IPS-18c (cell line): ENCODE measurements at regions not wholly inside any gene's neighbourhood (a gene's known extent, or its start where the extent isn't known, plus 50 kb on each side); places are given as distances from the start of the nearest gene placed in this dataset.

Experiments used
- H3K4me3 ChIP-seq: 2 replicates; pipeline ENCODE4 v1.7.0; 2013; ENCODE audit warnings: low read depth, mild to moderate bottlenecking, low read length, moderate library complexity; ENCODE audit not compliant: insufficient read depth
- H3K9me3 ChIP-seq: one replicate; pipeline ENCODE4 v1.6.1; 2013; ENCODE audit warnings: mild to moderate bottlenecking, low read length, moderate library complexity; ENCODE audit not compliant: control insufficient read depth, insufficient read depth

DNA sequence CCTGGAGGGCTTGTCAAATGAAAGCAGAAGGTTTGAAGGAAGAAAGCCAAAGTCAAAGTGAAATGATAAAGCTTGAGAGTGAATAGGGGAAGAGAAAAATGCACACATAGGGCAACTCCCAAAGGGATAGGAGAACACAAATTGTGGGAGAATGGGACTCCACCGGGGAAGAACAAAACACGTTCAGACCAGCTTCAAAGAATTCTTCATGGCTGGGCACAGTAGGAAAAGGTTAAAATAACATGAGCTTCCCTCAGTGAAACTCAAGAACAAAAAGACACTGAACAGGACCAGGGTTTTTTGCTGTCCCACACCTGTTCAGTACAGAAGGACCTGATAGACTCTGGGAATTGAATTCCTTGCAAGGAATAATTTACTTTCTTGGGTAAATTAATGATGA lies 123.1 kb upstream of the NCKAP5 start:
- Histone ChIP-seq H3K9me3 (no peaks in the 10 kb centered on the region), H3K4me3 (no peak overlapping the region)

DNA sequence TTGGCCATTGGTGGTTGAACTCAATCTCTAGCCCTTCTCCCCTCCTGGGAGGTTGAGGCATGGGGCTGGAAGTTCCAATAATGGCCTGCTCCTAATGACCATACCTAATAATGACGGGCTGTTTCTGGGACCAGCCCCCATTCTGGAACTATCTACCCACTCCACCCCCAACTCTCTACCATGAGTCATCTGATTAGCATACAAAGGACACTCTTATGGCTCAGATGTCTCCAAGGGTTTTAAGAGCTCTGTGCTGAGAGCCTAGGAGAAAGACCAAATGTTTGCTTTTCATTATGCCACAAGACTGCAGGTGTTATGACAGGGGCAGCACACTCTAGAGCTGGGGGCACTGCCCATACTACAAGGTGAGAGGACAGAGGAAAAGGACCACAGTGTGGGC lies 137.0 kb upstream of the NCKAP5 start:
- Histone ChIP-seq H3K9me3 (peaks cover 2% of the 10 kb centered on the region), H3K4me3 (no peak overlapping the region)

DNA sequence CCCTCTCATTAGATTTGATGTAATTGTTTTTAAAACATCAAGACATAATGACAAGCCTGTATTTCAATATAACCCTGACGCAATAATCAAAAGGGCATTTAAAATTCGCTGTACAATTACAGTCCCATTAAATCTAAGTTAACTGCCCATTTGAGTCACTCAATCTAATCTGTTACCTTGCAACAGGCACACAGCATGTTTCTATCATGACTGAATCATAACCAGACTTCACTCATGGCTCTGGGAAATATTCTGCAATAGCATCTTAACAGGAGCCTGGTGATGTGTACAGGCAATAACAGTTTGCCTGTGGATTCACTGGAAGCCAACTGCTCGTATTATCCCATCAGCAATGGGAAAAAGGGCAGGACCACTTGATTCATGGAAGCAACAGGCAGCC lies 142.3 kb upstream of the NCKAP5 start:
- H3K4me3 ChIP-seq = no peak overlapping the region
- no peaks in the 10 kb centered on the region for H3K9me3 ChIP-seq

DNA sequence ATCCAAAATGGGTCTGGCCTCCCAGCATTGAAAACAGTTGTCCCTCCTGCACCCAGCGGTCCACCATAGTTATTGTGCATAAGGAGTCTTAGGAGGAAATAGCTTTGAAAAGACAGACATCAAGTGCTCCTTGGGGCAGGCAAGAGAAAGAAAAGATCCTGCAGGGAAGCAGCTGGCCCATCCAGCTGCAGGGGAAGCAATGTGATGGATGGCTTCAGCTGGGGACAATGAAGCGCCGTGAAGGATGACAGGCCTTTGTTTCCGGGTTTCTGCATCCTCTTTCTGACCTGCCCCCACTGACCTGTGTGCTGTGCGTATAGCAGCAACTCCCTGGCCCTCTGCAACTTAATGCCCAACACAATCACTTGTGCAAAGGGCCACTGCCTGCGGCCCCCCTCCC lies 142.9 kb upstream of the NCKAP5 start:
- no peak overlapping the region for H3K4me3 ChIP-seq
- no peaks in the 10 kb centered on the region for H3K9me3 ChIP-seq

DNA sequence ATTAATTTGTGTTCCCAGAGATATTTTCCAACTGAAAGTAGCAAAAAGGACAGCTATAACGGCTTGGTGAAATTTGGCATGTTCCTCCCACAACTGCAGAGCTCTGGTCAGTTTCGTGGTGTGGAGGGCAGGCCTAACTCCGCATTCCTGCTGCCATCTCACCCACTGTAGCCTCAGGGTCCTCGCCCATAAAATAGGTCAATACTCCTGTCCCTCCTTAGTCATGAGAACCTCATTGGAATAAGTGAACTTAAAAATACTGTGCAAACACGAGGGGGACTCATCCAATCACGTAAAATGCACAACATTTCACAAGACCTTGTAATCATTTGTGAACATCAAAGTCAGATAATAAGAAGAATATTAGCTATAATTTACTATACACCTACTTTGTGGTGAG lies 143.5 kb upstream of the NCKAP5 start:
- Histone ChIP-seq H3K4me3 (no peak overlapping the region), H3K9me3 (no peaks in the 10 kb centered on the region)

DNA sequence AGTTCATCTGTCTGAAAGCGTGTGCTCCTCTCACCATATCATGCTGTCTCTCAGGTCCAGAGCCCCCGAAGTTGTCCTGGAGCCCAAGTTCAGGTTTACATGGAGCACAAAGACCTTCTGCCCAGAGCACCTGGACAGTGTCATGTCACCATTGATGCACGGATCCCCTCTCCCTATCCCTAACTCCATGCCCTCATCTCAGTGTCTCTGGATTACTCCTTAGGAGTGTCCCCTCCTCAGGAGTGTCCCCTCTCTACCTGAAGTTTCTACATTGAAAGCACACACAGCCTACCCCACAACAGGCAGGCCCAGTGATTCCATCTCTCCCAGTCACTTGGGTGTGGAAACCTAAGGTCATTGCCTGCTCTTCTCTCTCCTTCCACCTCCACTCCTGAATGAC lies 144.1 kb upstream of the NCKAP5 start:
- no peaks in the 10 kb centered on the region for H3K9me3 ChIP-seq

DNA sequence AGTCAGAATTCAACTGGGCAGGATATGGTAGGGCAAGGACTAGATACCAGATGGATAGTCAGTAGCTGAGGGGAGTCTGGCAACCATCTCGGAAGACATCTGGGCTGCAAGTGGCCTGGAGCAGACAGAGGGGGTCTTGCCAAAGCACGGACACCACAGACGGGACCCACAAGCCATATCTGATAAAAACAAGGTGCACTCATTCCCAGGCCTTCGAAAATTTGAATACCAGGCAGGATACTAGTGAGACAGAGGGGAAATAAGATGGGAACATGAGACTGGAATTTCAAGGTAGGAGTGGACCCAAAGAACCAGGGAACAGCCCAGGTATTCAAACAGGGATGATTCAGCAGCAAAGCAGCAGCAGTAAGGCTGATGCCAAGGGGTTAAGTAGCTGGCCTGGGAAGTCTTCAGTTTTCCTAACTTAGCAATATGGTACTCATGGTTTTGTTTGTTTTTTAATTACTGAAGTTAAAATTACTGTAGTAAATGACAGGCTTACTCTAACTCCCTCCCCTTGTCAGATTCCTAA lies 144.9 kb upstream of the NCKAP5 start:
- no peaks in the 10 kb centered on the region for H3K9me3 ChIP-seq
- no peak overlapping the region for H3K4me3 ChIP-seq

More for the DNA sequence above, 144.1 kb upstream of the NCKAP5 start:
- H3K4me3 ChIP-seq = no peak overlapping the region

DNA sequence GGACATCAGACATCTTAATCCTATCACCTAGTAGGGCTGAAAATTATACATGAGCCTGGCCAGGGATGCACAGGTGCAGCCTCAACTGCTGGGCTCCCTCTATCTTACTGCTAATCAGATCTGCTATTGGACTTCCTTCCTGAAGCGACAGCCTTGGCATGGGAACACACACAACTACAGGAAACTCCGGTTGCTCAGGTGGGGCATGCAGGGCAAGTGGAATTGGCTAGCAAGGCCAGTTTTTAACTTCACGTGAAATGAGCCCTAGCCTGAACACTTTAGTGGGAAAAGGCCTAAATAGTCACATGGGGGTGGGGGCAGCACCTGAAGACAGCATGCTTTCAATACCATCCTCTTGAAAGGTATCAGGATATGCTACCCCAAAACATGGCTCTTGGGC lies 147.9 kb upstream of the NCKAP5 start:
- Histone ChIP-seq H3K9me3 (peaks cover 3% of the 10 kb centered on the region), H3K4me3 (no peak overlapping the region; the same call in 1 of the 2 replicates)

DNA sequence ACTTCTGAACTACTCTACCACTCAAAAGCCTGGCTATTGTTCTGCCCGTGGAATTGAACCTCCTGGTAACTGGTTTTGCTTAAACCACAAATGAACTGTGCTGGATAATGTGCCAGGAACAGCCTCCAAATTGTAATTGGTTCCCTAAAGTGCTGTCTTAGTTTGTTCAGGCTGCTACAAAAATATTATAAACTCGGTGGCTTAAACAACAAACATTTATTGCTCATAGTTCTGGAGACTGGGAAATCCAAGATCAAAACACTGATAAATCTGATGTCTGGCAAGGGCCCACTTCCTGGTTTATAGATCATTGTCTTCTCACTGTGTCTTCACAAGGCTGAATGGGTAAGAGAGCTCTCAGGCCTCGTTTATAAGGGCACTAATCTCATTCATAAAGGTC lies 149.2 kb upstream of the NCKAP5 start:
- H3K9me3 ChIP-seq = peaks cover 3% of the 10 kb centered on the region
- H3K4me3 ChIP-seq = no peak overlapping the region

DNA sequence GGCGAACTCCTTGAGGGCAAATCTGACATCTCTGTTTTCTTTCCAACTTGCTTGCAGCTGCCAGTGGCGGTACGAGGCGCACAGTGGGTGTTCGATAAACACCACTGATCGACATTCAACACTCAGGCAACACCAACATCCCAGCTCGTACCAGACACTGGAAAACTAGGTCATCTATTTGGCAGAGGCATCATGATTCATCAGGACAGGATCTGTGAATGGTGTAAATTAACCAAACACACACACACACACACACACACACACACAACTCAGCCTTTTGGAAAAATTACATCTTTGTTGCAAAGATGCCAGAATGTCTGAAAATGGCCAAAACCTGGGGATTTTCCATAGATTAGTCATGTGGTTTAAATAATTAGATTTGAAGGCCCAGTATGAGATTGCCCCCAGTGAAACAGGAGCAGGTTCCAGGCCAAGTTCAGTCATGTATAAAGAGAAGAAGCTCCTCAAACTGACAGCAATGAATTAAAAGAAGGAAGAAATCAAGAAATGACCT lies 150.5 kb upstream of the NCKAP5 start:
- H3K4me3 ChIP-seq = no peak overlapping the region
- H3K9me3 ChIP-seq = peaks cover 3% of the 10 kb centered on the region

DNA sequence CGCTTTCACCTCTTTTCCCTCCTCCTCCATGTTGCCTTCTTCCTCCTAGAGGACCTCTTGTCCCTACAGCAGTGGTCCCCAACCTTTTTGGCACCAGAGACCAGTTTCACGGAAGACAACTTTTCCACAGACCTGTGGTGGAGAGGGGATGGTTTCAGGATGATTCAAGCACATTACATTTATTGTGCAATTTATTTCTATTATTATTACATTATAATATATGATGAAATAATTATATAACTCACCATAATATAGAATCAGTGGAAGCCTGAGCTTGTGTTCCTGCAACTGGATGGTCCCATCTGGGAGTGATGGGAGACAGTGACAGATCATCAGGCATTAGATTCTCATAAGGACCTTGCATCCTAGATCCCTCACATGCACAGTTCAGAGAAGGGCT lies 152.2 kb upstream of the NCKAP5 start:
- Histone ChIP-seq H3K4me3 (no peak overlapping the region), H3K9me3 (peaks cover 6% of the 10 kb centered on the region)

DNA sequence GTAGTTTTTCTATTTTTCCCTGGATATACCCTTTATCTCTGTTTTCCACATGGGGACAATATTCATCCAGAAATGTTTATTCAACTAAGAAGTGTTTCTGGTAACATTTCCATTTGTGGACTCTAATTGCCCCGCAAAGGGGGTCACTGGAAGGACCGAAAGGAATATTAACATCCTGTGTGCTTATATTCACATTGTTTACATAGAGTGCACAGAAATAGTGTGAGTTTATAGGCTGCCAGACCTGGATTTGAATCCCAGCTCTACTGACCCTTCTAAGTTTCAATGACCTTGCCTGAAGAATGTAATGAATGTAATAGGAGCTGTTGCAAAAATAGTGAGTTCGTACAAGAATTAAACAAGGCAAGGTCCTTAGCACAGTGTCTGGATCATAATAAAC lies 152.9 kb upstream of the NCKAP5 start:
- H3K9me3 ChIP-seq = peaks cover 6% of the 10 kb centered on the region
- no peak overlapping the region for H3K4me3 ChIP-seq

DNA sequence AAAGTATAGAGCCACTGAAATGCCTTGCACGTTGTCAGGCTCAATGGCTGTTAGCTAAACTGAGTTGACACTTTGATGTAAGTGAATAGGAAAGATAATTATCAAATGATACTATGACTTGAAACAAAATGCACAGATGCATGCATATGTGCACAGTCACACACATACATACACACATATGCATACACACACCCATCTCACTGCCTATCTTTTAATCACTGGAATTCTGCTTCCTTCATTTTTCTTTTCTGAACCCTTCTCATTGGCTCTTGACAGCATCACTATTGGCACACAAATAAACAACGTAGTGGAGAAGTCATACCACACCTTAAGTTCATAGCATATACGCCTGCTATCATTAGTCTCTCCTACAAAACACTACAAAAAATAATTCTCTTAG lies 154.9 kb upstream of the NCKAP5 start:
- H3K4me3 ChIP-seq = no peak overlapping the region
- H3K9me3 ChIP-seq = peaks cover 6% of the 10 kb centered on the region

DNA sequence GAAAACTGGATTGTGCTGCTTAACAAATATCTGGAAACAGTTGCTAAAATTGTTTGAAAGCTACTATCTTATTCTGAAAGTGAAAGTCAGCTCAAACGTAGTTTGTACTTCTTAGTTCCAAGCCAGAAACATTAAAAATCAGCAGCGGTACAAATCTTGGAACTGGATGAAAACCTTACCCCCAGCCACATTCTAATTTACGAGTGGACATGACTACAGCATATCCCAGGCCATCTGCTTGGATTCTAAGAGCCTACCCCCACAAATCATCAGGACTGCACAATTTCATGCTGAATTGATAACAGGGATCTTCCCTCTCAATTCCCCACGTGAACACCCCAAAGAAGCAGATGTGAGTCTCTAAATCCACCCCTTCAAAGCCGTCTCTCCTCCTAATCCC lies 158.7 kb upstream of the NCKAP5 start:
- Histone ChIP-seq H3K4me3 (no peak overlapping the region), H3K9me3 (peaks cover 3% of the 10 kb centered on the region)

DNA sequence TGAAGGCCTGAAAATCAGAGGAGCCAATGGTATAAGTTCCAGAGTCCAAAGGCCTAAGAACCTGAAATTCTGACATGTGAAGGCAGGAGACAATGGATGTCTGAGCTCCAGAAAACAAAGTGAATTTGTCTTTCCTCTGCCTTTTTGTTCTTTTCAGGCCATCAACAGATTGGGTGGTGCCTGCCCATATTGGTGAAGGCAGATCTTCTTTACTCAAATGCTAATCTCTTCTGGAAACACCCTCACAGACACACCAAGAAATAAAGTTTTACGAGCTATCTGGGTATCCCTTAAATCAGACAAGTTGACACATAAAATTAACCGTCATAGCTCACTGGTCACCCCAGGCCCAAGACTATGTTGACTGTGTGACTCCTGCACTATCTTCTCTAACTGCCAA lies 163.8 kb upstream of the NCKAP5 start:
- no peaks in the 10 kb centered on the region for H3K9me3 ChIP-seq
- no peak overlapping the region for H3K4me3 ChIP-seq

DNA sequence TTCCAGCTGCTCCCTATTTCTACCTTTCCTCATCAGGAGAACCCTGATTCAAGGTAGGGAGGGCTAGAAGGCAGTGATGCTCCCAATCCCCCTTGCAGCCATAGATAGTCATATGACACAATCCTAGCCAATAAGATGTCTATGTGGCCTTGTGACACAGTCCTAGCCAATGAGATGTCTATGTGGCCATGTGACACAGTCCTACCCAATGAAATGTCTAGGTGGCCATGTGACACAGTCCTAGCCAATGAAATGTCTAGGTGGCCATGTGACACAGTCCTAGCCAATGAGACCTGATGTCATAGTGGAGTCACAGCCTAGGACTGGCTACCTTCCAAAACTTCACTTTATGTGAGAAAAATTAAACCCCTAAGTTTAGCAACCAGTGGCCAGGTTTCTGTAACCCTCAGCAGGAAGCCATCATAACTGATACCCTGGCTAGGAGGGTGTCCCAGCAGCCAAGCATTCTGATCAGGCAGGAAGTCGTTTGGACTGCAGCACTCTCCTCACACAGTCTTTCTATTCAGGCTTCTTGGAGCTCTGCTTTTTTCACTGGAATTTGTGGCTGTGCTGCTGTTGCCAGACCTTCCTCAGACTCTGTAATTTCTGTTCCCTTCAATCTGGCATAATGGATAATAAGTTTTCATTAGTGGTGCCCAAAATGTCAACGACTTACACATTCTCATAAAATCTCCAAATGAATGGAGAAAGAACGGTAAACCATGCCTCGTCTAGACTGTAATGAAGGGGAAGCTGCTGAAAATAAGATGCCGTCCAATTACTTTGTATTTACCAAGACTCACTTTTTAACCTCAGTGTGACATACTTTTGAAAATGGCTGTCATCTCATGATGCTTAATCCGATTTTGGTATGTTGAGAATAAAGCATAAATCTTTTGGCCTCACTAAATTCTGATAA lies 165.0 kb upstream of the NCKAP5 start:
- H3K4me3 ChIP-seq = no peak overlapping the region
- no peaks in the 10 kb centered on the region for H3K9me3 ChIP-seq

DNA sequence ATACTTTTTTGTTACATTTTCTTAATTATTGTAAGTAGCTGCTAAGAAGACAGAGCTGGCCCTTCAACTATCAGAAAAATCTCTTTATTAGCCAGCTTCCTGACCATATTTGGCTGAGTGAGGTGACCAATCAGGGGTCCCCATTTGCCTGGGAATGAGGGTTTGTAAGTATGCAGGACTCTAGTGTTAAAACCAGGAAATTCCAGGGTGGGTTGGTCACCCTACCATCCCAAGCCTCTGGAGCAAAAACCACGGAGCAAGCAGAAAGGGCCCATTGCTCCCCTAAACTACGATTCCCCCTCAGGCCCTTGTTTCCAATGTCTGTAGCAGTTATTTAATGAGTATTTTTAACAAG lies 165.6 kb upstream of the NCKAP5 start:
- Histone ChIP-seq H3K9me3 (no peaks in the 10 kb centered on the region), H3K4me3 (no peak overlapping the region)

DNA sequence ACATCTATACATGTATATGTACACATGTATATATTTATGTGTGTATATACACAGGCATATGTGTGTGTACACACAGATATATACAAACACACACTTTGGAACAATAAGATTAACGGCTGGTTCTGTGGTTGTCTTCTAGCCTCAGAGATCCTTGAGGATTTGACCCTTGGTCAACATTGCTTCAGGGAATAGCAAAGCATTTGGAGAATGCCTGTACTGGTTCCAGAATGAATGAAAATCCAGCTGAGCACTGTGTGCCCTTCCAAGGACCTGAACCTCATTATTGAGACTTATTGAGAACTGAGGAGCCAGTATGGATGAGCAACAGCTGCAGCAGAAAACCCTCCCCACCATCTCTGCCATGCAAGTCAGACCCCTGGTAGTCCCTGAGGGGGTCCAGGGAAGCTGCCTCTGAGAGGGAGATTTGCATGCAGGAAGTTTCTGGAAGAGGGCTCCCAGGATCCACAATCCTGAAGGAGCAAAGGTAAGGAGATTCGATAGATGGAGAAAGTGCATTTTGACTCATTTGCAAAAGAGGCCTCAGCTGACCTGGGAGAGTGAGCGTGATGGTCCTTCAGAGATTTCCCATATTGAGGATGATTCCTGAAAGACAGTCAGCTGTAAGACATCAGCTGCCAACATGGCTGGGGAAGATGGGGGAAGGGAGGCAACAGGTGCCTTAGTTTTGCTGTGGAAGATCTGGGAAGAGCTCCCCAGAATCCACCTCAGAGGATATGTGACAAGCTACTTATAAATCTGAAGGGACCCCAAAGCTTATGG lies 166.6 kb upstream of the NCKAP5 start:
- Histone ChIP-seq H3K9me3 (no peaks in the 10 kb centered on the region), H3K4me3 (no peak overlapping the region)
